Right lobe of liver (tissue), 4 donors: ENCODE measurements at regions not wholly inside any gene's neighbourhood (a gene's known extent, or its start where the extent isn't known, plus 50 kb on each side); places are given as distances from the start of the nearest gene placed in this dataset.

Experiments
- CTCF ChIP-seq, 4 donors: fragments of 200-600 bp in 3 of 4; fragments of 450-650 bp in 1 of 4; IDR thresholded peaks; one replicate each; pipeline versions ENCODE4 v1.5.1 to v1.8.0; 2016 to 2022; ENCODE audit warnings: antibody characterized with exemption in 4 of 4, mild to moderate bottlenecking in 2 of 4
- POLR2A ChIP-seq: fragments of 450-650 bp; IDR thresholded peaks from one replicate; pipeline ENCODE4 v1.6.1; 2017; ENCODE audit warnings: antibody characterized with exemption, mild to moderate bottlenecking
- donor health status: DM: no; HTN: no; CAD: no.
- donor health status: DM: no; HTN: no; CAD: no.
- donor health status: DM: no; HTN: yes; CAD: no.

GRCh38 chr9:80906728-80907127, 782.6 kb downstream of the TLE1 start:
- TF ChIP-seq CTCF (IDR thresholded peaks at IDR 0.05) (no peak), POLR2A (no peak)
